Ureter (tissue), 1 donor: ENCODE measurements at regions not wholly inside any gene's neighbourhood (a gene's known extent, or its start where the extent isn't known, plus 50 kb on each side); places are given as distances from the start of the nearest gene placed in this dataset.
"Not testable (repeated sequence)": the region's sequence is repeated elsewhere in the genome, so short reads cannot be mapped to it uniquely, and the experiment has no call there.

Experiments
- DNase-seq: peaks from one replicate; pipeline ENCODE4 v3.0.0-alpha.2; 2020; ENCODE audit warnings: low spot score
- donor health status: DM: yes; HTN: yes; CAD: no.

DNA sequence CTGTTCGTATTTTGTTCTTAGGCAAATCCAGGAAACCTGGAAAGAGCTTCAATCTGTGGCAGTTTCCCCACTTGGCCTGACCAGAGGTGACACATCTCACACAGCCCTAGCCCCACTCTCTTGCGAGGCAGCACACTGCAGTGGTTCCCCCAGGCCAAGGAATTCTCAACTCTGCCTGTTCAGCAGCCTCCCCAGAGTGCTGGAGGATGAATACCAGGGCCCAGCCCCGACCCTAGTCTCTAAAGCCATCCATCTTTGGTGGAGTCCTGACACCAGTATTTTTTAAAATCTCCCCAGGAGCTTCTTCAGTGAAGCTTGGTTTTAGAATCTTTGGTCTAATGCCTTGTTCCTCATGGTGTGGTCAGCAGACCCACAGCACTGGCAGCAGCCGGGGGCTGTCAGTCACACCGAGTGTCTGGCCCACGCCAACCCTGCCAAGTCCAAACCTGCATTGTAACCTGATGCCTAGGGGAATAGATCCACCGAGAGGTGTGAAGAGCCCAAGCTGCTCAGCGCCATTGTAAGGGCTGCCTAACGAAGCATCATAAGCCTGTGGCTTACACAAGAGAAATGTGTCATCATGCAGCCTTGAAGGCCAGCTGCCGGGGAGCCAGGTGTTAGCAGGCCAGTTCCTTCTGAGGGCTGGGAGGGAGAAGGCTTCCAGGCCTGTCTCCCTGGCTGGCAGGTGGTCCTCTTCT lies 428.7 kb upstream of the ID2 start:
- DNase-seq: no peak

DNA sequence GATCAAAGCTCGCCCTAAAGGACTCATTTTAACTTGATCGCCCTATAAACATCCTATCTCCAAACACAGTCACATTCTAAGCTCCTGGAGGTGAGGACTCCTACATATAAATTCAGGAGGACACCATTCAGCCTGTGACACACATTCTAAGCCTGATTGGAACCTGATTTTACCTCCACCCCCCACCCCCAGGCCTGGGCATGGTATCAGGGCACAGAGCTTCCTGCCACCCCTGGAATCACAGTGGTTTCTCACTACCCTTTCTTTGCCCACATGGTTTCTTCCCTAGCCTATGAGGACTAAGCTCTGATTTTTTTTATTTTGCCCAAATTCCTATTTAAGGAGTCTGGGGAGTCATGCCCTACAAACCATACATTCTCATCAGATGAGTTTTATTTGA lies 428.1 kb upstream of the ID2 start:
- no peak for DNase-seq

DNA sequence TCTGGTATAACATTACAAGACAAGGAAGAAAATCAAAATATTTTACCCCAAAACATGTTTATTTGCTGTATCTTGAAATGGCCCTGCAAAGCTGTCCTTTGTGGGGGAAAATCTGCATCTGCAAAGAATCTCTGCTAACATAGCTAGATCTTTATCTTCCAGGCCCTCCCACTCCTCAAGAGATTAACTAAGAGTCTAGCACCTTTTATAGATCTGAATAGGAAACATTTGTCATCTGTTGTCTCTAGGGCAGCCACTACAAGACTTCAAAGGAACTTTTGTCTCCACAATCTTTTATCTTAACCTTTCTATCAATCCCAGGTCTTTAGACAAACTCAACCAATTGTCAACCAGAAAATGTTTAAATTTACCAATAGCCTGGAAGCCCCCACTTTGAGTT lies 427.6 kb upstream of the ID2 start:
- DNase-seq: not testable (repeated sequence)

DNA sequence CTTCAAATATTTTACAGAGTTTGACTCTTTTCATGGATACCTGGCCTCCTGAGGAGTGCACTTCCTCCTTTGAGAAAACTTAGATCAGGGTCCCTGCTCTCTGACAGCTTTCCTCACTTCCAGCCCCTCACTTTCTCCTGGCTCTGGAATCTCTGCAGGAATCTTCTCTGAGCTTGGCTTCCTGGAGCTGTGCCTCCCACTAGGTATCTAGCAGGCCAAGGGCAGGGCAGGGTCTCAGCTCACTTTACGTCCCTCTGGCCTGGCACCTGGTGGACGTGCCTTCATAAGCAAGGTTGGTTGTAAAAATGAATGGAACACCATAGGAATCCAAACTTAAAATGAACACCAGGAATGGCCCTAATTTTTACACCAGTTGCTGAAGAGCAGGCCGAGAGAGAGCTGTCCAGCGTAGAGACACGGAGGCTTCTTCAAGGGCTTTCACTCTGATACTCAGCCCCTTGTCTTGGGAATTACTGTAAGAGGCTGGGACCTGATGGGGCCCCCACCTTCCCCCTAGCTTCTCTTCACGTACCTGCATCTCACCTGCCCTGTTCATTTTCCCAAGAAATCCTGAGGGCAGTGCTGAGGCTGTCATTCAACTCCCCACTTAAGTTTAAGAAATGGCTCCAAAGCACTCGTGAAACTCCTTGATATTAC lies 426.9 kb upstream of the ID2 start:
- no peak for DNase-seq

DNA sequence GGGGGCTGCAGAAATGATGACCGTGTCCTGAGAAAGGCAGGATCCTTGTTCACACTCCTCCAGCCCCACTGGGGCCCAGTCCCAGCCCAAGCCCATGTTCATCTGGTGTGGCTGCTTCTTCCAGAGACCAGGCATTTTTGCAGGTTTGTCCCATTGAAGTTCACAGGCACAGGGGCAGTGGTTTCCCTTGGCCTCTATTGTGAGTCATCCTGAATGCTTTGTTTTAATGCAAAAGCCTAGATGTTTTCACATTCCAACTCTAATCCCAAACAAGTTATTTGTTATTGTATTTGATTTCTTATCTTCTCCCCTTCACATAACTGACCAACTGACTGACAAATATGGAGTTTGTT lies 426.4 kb upstream of the ID2 start:
- no peak for DNase-seq

DNA sequence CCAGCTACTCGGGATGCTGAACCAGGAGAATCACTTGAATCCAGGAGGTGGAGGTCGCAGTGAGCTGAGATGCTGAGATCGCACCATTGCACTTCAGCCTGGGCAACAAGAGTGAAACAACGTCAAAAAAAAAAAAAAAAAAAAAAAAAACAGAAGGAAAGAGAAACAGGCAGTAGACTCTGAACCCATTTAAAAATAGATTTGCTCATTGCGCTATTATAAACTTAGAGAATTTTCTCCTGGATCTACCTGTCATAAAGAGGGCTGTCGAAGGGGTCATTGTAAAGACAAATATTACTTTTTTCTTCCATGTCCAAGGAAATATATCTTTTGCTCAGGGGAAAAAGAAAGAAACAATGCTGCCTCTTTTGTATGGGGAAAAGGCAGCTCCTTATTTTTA lies 425.0 kb upstream of the ID2 start:
- no peak for DNase-seq

DNA sequence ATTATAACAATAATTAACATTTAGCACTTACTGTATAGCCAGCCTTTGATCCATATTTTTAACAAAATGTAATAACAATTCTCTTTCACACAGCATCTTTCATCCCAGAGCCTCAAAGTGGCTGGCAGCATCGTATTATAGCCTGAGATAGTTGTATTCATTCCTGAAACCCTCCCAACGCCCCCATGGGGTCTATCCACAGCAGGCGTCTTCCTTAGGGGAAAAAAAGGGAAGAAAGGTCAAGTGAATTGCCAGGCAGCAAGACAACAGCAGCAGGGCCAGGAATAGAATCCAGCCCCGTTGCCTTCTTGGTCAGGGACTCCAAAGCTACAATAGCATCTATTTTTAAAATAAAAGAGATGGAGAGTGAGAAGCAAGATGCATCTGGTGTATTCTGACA lies 424.4 kb upstream of the ID2 start:
- DNase-seq: no peak

DNA sequence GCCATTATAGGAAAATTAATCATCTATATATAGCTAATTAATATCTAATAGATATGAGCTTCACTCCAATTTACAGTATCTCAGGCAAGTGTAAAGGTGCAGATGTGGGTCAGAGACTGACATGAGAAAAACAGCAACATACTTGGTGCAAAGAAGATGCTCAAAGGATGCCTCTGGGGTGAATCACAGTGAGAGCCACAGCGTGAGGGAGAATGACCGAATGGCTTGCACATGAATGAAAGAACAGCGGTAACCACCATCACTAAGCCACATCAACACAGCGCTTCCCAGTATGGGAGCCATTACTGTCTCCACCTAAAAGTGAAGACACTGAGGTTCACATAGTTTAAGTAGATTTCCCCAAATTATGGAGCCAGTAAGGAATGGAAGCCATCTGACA lies 423.4 kb upstream of the ID2 start:
- DNase-seq: no peak

DNA sequence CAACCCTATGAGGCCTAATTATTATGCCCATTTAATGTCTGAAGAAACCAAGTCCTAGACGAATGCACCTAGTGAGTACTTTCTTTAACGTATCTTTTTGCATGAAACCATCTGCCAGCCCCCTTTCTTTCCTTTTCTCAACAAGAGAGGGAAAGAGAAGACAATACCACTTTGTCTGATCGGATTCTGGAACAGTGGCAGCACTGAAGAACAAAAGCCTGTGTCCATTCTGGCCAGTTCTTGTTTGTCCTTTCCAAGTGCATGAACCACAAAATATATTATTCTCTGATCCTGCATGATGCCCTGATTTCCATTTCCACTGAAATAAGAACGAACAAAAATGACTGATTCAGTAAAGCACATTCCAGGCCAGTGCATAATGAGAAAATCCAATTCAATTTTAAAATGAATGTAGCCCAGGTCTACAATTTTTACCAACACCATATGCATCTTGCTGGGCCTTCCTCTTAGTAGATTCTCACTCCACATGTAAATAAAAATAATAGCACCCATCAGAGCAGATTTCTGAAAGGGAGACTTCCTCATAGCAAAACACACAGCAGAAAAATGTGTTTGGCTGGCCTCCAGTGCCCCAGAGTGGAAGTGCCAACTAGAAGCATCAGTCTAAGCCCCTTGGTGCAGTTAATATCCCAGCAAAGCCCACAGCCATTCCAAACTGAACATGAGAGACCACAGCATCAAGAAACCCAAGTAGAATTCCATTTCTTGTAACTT lies 422.6 kb upstream of the ID2 start:
- no peak for DNase-seq

DNA sequence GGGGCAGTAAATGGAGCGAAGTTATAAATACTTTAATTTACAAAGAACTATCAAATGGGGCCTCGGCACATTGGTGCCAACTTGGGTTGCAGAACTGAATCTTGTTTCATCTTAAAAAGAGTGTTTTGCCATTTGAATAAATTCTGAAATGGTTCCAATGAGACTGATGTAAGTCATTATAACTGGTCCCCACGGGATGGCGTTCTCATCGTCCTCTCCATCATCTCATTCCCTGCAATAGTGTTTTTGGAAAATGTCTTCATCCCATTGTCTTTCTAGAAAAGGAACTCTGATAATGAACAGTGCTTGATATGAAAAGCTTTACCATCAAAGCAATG lies 422.0 kb upstream of the ID2 start:
- no peak for DNase-seq

DNA sequence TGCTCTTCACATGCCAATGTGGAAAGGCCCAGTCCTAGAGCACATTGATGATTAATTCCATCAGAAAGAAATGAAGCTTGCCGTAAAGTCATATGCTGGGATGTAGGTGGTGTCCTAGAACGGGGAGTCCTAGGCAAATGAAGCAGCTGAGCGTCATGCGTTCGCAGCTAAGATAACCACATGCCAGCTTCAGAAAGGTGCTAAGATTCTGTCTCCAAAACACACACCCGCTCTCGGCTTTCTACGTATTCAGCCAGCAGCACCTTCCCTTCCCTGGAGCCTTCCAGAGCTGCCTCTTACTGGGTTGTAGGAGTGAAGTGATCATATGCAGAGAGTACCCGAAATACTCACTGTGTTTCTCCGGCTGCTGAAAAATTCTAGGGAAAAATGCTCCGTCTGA lies 421.6 kb upstream of the ID2 start:
- DNase-seq: no peak

DNA sequence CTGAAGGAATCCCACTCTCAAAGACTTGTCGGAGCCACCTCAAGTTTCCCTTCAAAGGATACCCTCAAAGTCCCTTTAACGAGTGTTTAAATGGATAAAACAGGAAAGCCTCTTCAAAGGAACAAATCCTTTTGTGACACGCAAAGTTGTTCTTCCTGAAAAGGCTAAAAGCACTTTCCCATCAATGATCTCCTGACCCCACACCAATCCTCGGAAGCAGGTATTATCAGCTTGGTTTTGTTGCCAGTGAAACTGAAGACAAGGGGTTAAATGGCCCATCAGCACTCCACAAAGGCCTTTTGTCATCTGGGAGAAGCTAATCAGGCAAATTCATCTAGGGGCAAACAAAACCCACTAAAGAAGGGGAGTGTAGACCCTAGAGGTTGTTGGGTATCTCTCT lies 418.0 kb upstream of the ID2 start:
- no peak for DNase-seq

DNA sequence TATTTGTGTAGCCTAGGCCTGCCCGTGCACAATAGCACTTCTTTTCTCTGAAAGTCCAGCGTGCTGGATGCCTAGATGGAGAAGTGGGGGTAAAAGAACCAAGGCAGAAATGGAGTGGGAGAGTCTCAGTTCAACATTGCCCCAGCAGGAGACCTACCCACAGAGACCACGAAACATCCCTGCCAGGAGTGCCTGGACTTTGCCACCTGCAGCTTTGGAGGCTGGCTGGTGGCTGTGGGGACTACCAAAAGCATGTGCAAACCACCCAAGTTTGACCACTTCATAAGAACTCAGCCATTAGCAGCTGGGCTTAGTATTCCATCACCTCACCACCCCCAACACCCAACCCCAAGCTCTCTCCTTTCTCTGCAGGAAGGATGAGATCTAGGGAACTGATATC lies 416.9 kb upstream of the ID2 start:
- no peak for DNase-seq

DNA sequence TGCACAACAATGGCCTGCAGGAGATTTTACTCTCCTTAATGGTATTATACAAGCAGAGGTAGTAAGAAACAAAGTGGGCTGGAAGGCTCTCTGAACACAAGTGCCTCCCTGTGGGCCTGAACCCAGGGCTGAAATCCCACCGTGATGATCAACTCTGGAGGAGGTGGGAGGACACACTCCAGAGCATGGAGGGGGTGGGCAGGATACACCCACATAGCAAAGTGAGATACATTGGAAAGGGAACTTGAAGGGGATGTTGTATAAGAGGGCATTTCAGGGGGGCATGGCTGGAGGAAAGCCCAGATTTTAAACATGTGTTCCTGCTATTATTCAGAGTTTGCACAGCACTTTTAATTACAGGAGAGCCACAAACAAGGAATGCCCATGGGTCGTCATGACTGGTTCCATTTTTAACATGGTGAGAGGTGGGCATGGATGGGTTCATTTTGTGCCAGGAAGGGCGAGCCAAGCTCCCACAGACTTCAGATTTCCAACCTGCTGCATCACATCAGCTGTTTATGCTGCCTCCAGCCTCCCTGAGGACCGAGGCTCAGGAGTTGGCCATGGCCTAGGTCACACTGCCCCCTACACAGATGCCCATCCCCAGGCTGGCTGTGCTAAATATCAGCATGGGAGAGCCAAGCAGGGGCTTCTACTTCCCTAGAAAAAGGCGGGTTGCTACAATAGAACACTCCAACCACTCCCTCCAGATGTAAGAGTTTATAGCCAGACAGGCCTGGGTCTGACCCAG lies 416.2 kb upstream of the ID2 start:
- DNase-seq: no peak

DNA sequence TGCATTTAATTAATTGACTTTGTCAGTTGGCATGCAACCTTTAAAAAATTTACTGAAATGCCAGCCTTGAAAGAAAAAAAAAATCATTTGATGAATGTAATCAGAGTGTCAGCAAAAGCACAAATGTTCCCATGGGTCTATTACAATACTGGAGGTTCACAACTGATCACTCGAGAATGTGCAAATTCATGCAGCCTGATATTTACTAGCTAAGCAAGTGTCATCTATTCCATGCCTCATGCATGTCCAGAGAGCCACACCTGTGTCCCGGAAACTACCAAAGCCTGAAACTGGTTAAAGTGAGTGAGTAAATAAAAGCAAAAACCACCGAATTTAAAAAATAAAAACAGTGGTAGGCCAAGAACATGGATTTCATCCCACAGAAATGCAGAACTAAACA lies 415.3 kb upstream of the ID2 start:
- no peak for DNase-seq

DNA sequence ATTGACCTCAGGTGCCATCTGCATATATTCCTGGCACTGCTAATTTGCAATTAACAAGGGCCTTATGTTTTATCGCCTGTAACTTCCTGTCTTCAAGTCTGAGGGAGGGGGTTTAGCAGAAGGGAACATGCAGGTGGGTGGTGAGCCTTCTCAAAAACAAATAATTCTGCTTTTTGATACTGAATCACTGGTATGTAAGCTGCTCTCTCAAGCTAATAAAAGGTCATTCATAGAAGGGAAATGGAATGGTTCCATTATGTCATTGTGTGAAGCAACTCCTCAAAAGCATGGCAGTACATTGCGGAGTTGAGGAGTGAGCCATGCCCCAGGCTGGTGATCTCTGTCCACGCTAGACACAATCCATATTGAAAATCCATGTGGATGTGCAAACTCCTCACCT lies 414.8 kb upstream of the ID2 start:
- DNase-seq: no peak

DNA sequence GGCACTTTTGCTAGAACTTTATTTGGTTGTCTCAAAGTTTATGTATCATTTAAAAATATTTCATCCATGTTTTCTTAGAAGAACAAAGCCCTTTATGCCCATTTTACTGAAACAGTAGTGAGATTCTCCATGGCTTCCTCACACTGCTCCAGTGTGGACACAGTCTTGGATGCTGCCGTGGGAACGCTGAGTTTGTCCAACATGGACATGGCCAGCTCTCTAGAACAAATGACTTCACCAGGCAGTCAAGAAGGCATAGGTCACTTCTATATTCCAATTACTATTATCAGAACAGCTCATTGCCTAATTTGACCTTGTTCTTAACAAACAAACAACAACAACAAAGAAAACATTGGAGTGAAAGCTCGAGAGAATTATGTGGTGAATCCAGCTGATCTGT lies 414.1 kb upstream of the ID2 start:
- DNase-seq: no peak

DNA sequence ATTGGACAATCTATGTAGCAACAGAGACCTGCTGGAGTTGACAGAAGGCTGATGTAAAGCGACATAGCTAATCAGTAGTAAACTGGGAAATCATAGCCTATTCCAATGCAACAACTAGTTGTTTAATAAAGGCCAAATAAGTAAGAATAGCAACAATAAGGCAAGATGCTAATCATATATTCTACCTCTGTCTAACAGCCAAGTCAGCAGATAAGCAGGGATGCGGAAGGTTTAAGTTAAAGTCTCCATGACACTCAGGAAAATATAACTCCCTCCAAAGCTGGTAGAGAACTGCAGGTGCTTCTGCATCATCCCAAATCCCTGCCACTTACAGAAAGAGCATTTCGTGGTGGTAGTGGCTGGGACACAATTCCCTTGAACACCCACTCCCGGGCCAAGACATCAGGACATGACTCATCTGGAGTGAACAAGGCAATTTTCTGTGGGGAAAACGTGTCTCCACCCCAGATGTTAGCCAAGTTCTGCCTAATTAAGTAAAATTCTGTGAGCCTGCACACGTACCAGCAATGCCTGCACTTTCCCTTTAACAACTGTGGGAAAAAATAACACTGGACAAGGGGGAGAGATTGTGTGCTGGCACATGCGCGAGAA lies 413.6 kb upstream of the ID2 start:
- DNase-seq: no peak

DNA sequence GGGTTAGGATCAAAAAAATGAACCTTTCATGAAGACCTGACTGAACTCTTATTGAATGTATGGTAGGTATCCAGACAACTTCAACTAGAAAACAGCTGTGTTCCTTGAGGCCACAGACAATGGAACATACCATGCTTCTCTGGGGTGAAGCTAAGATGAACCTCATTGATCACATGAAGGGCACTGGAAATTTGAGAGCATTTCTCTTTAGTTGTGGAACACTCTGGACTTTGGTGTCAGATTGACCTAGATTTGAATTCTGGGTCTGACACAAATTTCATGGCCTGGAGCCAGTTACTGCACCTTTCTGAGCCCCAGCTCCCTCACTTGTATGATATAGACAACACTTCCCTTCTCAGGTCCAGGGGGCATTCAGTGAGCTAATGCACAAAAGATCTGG lies 411.2 kb upstream of the ID2 start:
- no peak for DNase-seq

DNA sequence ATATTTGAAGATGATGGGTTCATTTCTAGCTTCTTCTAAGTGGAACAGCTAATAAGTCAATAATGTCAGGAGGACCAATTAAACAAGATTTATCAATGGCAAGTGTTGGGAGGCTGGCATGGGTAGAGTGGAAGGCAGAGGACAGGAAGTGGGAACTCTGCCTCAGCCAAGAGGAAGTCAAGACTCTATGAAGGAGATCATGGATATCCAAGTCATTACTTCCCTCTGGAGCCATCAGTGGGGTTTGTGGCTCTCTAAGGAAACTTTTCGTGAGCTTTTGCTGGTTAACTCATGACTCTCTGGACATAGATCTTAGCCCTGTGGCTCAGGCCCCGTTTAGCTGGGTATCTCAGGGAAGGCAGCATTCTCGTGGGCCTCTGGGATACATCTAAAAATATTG lies 410.4 kb upstream of the ID2 start:
- no peak for DNase-seq

DNA sequence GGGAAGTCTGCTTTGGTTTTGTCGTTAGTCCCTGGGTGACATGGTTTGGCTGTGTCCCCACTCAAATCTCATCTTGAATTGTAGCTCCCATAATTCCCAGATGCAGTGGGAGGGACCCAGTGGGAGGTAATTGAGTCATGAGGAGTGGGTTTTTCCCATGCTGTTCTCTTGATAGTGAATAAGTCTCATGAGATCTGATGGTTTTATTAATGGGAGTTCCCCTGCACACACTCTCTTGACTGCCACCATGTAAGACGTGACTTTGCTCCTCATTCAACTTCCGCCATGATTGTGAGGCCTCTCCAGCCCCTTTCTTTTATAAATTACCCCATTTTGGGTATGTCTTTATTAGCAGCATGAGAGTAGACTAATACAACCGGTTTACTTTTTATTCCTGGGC lies 405.8 kb upstream of the ID2 start:
- DNase-seq: no peak

DNA sequence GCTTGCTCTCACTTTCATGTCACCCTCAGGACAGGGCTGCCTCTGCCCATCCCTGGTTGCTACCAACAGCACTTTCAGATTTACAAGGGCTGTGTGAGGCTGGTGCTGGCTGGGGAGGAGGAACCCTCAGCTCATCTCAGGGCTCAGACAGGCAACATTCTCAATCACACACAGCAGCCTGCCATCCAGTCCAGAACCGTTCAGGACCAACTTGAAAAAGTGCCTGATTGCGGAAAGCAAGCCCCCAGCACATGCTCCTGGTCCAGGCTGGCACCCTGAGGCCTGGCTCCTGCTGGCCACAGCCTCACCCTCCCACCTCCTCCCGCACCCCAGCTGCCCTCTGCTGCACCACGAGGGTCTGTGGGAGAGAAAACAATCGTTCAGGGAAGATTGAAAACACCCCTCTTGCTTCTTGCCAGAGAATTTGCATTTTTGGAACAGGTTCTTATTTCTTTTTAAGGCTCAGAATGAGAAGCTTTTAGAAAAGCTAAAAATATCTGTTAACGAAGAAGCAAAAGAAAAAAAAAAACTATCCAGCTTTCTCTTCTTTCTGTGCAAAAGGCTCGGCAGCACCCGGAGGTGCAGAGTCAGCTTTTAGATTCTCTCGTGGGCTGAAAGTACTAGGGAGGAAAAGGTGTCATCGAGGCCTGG lies 403.8 kb upstream of the ID2 start:
- no peak for DNase-seq
